ENCODE measurements at regions not wholly inside any gene's neighbourhood (a gene's known extent, or its start where the extent isn't known, plus 50 kb on each side); places are given as distances from the start of the nearest gene placed in this dataset.

DNA sequence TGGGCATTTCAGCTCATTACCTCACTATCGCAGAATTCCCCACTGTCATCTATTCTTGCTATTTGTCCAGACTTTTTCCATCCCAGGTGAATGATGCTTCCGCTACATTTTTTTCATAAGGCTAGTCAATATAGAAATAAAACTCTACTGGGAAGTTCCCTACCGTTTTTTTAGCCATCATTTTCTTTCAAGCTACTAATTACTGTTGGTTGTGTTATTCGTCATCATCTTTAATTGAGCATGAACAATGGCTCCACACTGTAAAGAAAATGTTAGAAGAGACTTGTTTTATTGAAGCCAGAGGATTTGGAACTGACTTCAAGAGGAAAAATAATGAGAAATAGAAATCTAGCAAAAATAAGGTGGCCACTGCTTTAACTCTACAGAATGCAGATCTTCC is 265.0 kb downstream of the ZNF608 start:
- Histone ChIP-seq H3K27me3 (ENCODE audit: insufficient read depth) (no peaks in the 10 kb centered on the region), H2AFZ (ENCODE audit: low read depth) (no peak overlapping the region), H3F3A (replicated peaks; ENCODE audit: insufficient read depth) (no peaks in the 10 kb centered on the region), H3K4me2 (no peak overlapping the region), H3K27ac (ENCODE audit: low read depth in 2 of 2, low read length in 1 of 2) (no peak overlapping the region), H3K9me2 (no peaks in the 10 kb centered on the region), H3K4me3 (ENCODE audit: low read depth in 2 of 2, low read length in 1 of 2) (no peak overlapping the region), H4K20me1 (ENCODE audit: insufficient read depth) (no peaks in the 10 kb centered on the region), H3K9me3 (no peaks in the 10 kb centered on the region), H3K79me2 (ENCODE audit: insufficient read depth) (no peaks in the 10 kb centered on the region), H3K4me1 (ENCODE audit: control insufficient read depth in 1 of 2, insufficient read depth in 2 of 2, low read depth in 1 of 2, low read length in 1 of 2) (no peaks in the 10 kb centered on the region), H3K9ac (no peak overlapping the region), H3K36me3 (replicated peaks in 1 of 2; ENCODE audit: control insufficient read depth in 1 of 2, insufficient read depth in 2 of 2, low read length in 1 of 2) (no peaks in the 10 kb centered on the region)
- ChIA-PET CTCF (interaction anchor here (0.7 to 1.2 kb wide), 2 partner anchors 10 to 596 kb away, joined by 3 to 4 read pairs; no protein-coding TSS in a partner anchor), POLR2A (no interaction called here)
- no peak for TF ChIP-seq YY1 (IDR thresholded peaks at IDR 0.05; ENCODE audit: low read depth)
- TF ChIP-seq, protein P1, sequence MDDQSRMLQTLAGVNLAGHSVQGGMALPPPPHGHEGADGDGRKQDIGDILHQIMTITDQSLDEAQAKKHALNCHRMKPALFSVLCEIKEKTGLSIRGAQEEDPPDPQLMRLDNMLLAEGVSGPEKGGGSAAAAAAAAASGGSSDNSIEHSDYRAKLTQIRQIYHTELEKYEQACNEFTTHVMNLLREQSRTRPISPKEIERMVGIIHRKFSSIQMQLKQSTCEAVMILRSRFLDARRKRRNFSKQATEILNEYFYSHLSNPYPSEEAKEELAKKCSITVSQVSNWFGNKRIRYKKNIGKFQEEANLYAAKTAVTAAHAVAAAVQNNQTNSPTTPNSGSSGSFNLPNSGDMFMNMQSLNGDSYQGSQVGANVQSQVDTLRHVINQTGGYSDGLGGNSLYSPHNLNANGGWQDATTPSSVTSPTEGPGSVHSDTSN (IDR thresholded peaks at IDR 0.05): no peak
- no peak for TF ChIP-seq RXRA (IDR thresholded peaks at IDR 0.05; ENCODE audit: borderline replicate concordance, low read depth)
- no peak for TF ChIP-seq FOSL2 (IDR thresholded peaks at IDR 0.05; ENCODE audit: borderline replicate concordance, low read depth)
- TF ChIP-seq, protein P2, sequence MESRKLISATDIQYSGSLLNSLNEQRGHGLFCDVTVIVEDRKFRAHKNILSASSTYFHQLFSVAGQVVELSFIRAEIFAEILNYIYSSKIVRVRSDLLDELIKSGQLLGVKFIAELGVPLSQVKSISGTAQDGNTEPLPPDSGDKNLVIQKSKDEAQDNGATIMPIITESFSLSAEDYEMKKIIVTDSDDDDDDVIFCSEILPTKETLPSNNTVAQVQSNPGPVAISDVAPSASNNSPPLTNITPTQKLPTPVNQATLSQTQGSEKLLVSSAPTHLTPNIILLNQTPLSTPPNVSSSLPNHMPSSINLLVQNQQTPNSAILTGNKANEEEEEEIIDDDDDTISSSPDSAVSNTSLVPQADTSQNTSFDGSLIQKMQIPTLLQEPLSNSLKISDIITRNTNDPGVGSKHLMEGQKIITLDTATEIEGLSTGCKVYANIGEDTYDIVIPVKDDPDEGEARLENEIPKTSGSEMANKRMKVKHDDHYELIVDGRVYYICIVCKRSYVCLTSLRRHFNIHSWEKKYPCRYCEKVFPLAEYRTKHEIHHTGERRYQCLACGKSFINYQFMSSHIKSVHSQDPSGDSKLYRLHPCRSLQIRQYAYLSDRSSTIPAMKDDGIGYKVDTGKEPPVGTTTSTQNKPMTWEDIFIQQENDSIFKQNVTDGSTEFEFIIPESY (IDR thresholded peaks at IDR 0.05; ENCODE audit: borderline replicate concordance, low read depth): no peak
- no peak for TF ChIP-seq JUND (IDR thresholded peaks at IDR 0.05)
- TF ChIP-seq RAD21 (IDR thresholded peaks at IDR 0.05; ENCODE audit: low read length): no peak
- TF ChIP-seq NFIC (IDR thresholded peaks at IDR 0.05; ENCODE audit: borderline replicate concordance): no peak
- TF ChIP-seq FOXJ3 (CRISPR knock-in tag; IDR thresholded peaks at IDR 0.05): no peak
- TF ChIP-seq RFX5 (IDR thresholded peaks at IDR 0.05; ENCODE audit: low read length): no peak
- WGBS (ENCODE audit: low lambda C conversion rate): 69% methylated on average over 4 of the region's 4 CpGs
- no peak for DNase-seq

DNA sequence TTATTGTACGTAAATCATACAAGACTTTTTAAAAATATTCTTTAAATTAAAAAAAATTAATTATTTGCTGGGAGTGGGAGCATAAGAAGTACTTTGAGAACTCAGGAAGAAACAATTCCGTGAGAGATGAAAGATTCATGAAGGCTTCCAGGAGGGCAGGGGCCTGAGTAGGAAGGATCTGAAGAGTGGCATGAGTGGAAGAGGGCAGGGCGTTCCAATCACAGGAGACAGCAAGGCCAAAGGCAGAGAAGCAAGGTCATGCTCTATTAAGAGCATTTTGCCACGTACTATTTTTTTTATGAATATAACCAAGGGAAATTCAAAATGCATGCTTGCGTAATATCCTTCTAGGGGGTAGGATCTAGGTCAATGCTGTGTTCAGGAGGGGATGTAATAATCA is 265.5 kb downstream of the ZNF608 start:
- H3K9ac ChIP-seq: no peak overlapping the region
- H3K9me3 ChIP-seq: no peaks in the 10 kb centered on the region
- H3F3A ChIP-seq (replicated peaks; ENCODE audit: insufficient read depth): no peaks in the 10 kb centered on the region
- H3K4me3 ChIP-seq (ENCODE audit: low read depth in 2 of 2, low read length in 1 of 2): no peak overlapping the region
- no peaks in the 10 kb centered on the region for H3K9me2 ChIP-seq
- no peak overlapping the region for H3K27ac ChIP-seq (ENCODE audit: low read depth in 2 of 2, low read length in 1 of 2)
- 81% methylated on average over 5 of the region's 5 CpGs for WGBS (ENCODE audit: low lambda C conversion rate)
- no peaks in the 10 kb centered on the region for H3K79me2 ChIP-seq (ENCODE audit: insufficient read depth)
- no peak overlapping the region for H2AFZ ChIP-seq (ENCODE audit: low read depth)
- H3K4me2 ChIP-seq: no peak overlapping the region
- ChIA-PET CTCF (interaction anchor here (0.7 to 1.2 kb wide), 2 partner anchors 10 to 596 kb away, joined by 3 to 4 read pairs; no protein-coding TSS in a partner anchor), POLR2A (no interaction called here)
- no peaks in the 10 kb centered on the region for H3K36me3 ChIP-seq (replicated peaks in 1 of 2; ENCODE audit: control insufficient read depth in 1 of 2, insufficient read depth in 2 of 2, low read length in 1 of 2)
- DNase-seq: no peak
- no peaks in the 10 kb centered on the region for H4K20me1 ChIP-seq (ENCODE audit: insufficient read depth)
- no peaks in the 10 kb centered on the region for H3K27me3 ChIP-seq (ENCODE audit: insufficient read depth)
- no peaks in the 10 kb centered on the region for H3K4me1 ChIP-seq (ENCODE audit: control insufficient read depth in 1 of 2, insufficient read depth in 2 of 2, low read depth in 1 of 2, low read length in 1 of 2)
- no peak for TF ChIP-seq POLR2AphosphoS5 (IDR thresholded peaks at IDR 0.05; ENCODE audit: low read depth, low read length)
- TF ChIP-seq FOXJ3 (CRISPR knock-in tag; IDR thresholded peaks at IDR 0.05): no peak
- TF ChIP-seq, protein P3, sequence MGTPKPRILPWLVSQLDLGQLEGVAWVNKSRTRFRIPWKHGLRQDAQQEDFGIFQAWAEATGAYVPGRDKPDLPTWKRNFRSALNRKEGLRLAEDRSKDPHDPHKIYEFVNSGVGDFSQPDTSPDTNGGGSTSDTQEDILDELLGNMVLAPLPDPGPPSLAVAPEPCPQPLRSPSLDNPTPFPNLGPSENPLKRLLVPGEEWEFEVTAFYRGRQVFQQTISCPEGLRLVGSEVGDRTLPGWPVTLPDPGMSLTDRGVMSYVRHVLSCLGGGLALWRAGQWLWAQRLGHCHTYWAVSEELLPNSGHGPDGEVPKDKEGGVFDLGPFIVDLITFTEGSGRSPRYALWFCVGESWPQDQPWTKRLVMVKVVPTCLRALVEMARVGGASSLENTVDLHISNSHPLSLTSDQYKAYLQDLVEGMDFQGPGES (IDR thresholded peaks at IDR 0.05; ENCODE audit: low read depth, low read length): no peak
- no peak for TF ChIP-seq NFIC (IDR thresholded peaks at IDR 0.05; ENCODE audit: borderline replicate concordance)
- TF ChIP-seq RCOR1 (IDR thresholded peaks at IDR 0.05; ENCODE audit: low read length): no peak
- TF ChIP-seq FOSL2 (IDR thresholded peaks at IDR 0.05; ENCODE audit: borderline replicate concordance, low read depth): no peak
- TF ChIP-seq, protein P1 (IDR thresholded peaks at IDR 0.05): no peak
- TF ChIP-seq, protein P4, sequence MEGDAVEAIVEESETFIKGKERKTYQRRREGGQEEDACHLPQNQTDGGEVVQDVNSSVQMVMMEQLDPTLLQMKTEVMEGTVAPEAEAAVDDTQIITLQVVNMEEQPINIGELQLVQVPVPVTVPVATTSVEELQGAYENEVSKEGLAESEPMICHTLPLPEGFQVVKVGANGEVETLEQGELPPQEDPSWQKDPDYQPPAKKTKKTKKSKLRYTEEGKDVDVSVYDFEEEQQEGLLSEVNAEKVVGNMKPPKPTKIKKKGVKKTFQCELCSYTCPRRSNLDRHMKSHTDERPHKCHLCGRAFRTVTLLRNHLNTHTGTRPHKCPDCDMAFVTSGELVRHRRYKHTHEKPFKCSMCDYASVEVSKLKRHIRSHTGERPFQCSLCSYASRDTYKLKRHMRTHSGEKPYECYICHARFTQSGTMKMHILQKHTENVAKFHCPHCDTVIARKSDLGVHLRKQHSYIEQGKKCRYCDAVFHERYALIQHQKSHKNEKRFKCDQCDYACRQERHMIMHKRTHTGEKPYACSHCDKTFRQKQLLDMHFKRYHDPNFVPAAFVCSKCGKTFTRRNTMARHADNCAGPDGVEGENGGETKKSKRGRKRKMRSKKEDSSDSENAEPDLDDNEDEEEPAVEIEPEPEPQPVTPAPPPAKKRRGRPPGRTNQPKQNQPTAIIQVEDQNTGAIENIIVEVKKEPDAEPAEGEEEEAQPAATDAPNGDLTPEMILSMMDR (IDR thresholded peaks at IDR 0.05): no peak
- TF ChIP-seq FOXM1 (IDR thresholded peaks at IDR 0.05; ENCODE audit: low read depth): no peak
- no peak for TF ChIP-seq SMC3 (IDR thresholded peaks at IDR 0.05; ENCODE audit: low read depth, low read length)
- TF ChIP-seq, protein P5, sequence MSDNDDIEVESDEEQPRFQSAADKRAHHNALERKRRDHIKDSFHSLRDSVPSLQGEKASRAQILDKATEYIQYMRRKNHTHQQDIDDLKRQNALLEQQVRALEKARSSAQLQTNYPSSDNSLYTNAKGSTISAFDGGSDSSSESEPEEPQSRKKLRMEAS (IDR thresholded peaks at IDR 0.05; ENCODE audit: low read depth): no peak
- TF ChIP-seq SIN3A (IDR thresholded peaks at IDR 0.05; ENCODE audit: borderline replicate concordance, low read depth, low read length): no peak
- no peak for TF ChIP-seq GATA2 (CRISPR knock-in tag; IDR thresholded peaks at IDR 0.05)
- TF ChIP-seq TCF12 (IDR thresholded peaks at IDR 0.05): no peak
- TF ChIP-seq MXI1 (IDR thresholded peaks at IDR 0.05; ENCODE audit: low read depth, low read length): no peak
- TF ChIP-seq EZH2phosphoT487 (IDR thresholded peaks at IDR 0.05; ENCODE audit: borderline replicate concordance, low read depth): no peak
- no peak for TF ChIP-seq MEF2A (IDR thresholded peaks at IDR 0.05; ENCODE audit: borderline replicate concordance, low read depth)

All from SK-N-SH (cell line).